NCI-H1436 (cell line): ENCODE measurements at regions not wholly inside any gene's neighbourhood (a gene's known extent, or its start where the extent isn't known, plus 50 kb on each side); places are given as distances from the start of the nearest gene placed in this dataset.
"Not testable (repeated sequence)": the region's sequence is repeated elsewhere in the genome, so short reads cannot be mapped to it uniquely, and the experiment has no call there.

Source experiments
- DNase-seq: peaks from one replicate; lab custom pipeline; 2025; lab: John Stamatoyannopoulos, UW

DNA sequence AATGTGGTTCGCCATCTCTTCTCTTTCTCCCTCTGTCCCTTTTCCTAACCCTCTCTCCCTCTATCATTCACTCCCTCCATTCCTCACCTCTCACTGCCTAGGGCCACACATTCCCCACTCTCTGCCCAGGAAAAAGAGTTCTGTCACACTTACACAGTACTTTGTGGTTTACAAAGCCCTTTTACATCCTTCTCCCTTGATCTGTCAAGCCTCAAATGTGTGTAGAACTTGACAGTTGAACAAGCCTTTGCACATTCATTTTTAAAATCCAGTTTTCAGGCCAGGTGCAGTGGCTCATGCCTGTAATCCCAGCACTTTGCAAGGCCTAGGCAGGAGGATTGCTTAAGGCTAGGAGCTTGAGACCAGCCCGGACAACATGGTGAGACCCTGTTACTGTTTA lies 156.3 kb downstream of the VSIG4 start:
- no peak for DNase-seq

DNA sequence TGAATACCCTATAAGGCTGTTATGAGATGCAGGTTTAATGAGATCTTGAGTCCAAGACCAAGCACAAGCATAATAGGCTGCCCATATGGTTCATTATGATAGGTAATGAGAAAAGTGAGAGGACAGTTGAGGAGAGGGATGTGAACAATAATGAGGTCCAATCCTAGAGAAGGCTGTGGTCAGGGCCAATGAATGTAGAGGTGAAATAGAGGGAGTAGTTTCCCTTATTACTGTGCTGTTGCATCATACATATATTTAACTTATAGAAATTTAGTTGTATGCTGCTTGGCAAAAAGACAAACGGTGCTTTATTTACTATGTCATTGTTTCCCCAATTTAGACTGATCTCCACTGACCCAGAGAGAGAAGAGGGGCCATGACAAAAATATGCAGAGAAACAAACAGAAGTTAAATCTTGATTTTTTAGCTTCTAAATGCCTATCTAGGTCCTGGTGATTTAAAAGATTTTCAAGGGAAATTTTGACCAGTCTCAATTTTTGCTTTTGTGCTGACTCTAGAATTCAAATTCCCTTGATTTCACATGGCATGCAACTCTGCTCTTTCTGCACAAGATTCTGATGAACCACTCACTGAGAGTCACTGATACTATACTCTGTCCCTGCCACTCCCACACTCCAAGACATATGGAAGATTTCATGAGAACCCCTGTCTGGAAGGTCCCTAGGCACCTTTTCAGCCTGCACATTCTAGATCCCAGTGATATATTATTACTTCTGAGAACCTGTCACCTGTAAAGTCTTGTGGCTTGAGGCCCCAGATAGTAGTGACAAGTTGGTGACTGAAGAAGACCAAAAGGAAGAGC lies 159.7 kb downstream of the VSIG4 start:
- DNase-seq, result no peak

DNA sequence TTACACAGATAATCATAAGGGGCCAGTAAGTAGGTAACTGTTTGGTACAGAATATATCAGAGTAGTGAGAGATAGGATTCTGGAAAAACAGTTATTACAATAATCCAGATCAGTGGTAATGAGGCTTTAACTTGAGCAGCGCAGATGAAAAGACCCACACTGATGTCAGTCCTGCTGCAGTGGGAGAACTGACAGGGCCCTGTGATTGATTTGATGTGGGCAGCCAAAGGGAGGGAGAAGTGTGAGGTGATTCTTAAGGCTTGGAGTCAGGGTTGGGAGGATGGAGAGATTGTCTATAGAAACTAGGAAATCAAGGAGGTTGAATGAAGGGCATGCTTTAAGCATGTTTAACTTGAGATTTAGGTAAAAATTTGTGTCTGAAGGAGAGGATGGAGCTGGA lies 161.4 kb downstream of the VSIG4 start:
- DNase-seq, result no peak

DNA sequence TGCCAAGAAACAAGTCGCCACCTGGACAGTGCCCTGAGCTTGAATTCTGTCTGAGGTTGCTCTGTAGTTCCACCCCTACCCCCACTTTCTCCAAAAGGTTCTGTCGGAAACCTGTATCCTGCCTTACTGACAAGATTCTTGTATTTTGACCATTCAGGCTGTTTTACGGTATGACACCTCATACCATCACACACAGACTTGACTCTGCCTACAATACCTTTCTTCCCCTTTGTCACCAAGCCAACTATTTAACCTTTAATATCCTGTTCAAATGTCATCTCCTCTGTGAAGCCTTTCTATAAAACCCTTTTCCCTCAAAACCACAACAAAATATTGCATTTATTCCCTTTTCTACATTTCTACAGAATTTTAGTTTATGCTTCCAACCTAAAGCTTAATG lies 161.9 kb downstream of the VSIG4 start:
- DNase-seq, result no peak

DNA sequence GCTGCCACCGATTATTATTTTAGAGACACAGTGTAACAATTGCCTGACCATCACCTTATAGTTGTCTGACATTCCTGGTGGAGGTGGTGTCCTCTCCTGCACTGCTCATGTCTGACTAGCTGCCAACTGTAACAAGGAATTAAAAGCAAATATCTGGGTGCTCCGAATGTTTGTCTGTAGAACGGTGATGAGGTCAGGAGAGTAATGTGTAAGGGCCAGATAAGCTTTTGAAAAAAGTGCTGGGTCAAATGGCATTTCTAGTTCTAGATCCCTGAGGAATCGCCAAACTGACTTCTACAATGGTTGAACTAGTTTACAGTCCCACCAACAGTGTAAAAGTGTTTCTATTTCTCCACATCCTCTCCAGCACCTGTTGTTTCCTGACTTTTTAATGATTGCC lies 164.3 kb downstream of the VSIG4 start:
- DNase-seq, result not testable (repeated sequence)

DNA sequence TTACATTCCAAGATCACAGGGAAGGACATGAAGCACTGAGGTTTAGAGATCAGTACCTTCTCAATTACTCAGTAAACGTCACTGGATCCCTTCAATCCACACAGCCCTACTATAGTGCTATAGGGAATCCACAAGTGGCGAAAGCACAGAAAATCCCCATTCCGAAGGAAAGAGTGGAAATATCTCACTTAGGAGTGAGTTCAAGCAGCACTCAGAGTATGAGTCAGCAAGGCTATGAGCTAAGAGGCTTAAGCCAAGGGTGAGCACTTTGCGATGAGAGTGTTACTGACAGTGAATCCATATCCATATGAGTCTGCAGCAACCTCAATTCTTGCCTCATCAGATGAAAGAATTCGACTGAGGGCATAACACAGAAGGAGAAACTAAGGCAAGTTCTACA lies 165.1 kb downstream of the VSIG4 start:
- no peak for DNase-seq

DNA sequence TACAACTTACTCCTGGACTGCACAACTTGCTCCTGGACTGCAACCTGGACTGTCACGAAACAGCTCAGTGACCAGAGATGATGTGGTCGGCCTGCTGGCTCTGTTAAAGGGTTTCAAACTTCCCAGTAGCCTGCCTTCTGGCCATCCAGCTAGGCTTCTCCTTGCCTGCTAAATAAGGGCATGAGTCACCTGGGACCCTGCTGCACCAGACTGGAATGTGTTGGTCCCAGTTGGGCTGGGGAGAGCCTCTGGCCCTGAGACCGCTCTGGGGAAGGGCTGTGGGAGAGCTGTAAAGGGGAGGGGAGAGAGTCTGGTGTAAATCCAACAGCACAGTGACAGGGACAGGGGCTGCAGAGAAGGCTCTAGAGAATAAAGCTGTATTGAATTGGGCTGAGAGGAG lies 165.8 kb downstream of the VSIG4 start:
- DNase-seq, result no peak

DNA sequence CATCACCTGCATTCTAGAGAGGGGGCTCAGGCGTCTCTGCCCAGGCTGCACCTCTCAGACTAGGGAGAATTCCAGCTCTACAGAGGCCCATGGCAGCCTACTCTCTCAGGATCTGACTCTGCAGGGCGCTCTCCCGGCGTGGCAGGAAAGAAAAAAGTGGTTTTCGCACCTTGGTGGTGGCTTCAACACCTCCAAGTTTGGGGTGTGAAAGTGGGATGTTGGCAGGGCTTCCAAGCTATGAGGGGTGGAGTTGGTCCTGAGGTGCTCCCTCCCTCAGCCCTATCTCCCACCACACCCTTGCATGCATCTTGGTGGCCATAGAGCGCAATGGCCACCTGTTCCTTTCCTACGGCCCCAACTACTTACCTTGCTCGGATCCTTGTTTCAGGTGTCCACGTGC lies 166.5 kb downstream of the VSIG4 start:
- no peak for DNase-seq

DNA sequence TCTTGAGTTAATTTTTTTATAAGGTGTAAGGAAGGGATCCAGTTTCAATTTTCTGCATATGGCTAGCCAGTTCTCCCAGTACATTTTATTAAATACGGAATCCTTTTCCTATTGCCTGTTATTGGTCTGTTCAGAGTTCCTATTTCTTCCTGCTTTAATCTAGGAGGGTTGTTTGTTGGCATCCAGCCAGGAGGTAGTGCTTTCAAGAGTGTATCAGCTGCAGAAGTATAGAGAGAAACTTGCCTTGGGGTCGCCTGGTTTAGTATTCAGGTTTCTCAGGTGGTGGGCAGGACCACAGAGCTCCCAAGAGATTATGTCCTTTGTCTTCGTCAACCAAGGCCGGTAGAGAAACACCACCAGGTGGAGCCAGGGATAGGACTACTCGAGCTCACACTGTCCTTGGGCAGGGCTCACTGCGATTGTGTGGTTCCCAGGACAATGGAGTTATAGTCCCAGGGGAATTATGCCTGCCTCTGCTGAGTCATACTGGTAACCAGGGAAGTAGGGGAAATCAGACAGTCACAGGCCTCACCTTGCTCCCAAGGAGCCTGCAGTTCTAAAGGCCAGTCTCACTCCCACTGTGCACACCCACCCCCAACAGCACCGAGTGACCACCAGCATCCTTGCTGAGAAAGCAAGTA lies 168.1 kb downstream of the VSIG4 start:
- peak; percentile 33 for DNase-seq

DNA sequence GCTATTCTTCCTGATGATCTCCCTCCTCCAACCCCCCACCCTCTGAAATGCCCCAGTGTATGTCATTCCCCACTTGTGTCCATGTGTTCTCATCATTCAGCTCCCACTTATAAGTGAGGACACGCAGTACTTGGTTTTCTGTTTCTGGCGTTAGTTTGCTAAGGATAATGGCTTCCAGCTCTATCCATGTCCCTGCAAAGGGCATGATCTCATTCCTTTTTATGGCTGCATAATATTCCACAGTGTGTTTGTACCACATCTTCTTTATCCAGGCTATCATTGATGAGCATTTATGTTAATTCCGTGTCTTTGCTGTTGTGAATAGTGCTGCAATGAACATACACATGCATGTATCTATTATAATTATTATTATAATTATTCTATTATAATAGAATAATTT lies 169.3 kb downstream of the VSIG4 start:
- DNase-seq, result not testable (repeated sequence)

DNA sequence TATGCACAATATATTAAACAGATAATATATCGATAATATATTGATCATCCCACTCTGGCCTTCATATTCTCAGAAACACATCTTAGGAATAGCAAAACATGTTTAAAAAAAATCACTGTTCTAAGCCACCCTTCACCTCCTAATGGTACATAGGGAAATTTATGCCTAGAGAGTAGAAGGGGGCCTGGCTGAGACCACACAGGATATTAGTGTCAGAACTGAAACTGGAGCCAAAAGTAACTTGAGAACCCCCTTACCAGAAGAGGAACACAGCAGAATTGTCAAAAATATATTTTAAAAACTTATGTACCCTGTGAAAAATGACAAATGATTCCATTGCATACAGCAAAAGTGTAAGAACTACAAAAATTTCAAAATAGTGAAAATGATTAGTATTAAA lies 173.1 kb downstream of the VSIG4 start:
- no peak for DNase-seq

DNA sequence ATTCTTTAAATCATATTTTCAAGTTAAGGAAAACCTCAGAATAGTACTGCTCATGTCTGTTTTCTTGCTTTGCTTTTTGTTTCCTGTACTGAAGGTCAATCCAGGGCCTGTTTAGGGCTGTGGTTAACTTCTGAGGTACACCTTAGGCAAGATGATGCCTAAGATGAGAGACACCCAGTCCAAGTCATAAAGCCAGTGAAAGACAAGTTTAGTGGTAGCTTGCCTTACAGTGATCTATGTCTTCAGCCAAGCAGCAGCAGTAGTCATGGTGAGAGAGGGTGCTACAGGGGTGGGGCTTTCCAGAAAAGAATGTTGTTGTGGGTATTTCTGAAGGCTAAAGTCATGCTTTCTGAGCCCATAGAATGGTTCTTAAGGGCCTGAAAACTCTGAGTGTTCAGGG lies 173.7 kb downstream of the VSIG4 start:
- no peak for DNase-seq

DNA sequence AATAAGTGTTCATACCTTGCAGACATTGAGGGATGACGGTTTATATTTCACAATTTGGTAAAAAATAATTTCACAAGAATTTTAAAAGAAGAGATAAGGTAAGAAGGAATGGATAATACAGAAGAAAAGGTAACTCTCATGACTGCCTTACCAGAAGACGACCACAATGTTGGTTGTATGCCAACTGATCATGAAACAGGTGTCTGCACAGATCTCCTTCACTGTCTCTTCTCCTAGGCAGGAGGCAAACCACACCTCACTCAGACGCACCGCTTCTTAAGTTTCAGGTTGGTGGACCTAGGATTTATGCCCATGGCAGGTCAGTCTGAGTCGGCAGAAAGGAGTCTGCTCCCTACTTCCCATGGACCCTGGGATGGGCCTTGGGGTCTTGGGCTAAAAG lies 177.2 kb downstream of the VSIG4 start:
- no peak for DNase-seq

DNA sequence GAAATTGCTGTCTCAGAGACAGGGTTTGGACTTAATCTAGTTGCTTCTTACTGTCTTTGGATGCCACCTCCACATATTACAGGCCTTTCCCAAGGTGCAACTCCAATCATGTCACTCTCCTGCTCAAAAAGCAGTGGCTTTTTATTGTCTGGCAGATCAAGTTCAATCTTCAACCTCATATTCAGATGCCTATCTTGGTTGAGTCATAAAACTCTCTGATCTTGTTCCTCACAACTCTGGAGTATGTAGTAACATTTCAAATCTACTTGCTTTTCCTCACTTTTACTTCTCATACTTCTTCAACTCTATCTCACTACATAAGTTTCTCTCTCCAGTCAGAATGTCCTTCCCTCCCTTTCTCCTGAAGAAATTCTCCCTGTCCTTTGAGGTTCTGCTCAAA lies 180.6 kb downstream of the VSIG4 start:
- DNase-seq, result no peak

DNA sequence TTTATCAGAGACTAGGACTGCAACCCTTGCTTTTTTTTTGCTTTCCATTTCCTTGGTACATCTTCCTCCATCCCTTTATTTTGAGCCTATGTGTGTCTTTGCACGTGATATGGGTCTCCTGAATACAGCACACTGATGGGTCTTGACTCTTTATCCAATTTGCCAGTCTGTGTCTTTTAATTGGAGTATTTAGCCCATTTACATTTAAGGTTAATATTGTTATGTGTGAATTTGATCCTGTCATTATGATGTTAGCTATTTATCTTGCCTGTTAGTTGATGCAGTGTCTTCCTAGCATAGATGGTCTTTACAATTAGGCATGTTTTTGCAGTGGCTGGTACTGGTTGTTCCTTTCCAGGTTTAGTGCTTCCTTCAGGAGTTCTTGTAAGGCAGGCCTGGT lies 185.4 kb downstream of the VSIG4 start:
- DNase-seq, result not testable (repeated sequence)

DNA sequence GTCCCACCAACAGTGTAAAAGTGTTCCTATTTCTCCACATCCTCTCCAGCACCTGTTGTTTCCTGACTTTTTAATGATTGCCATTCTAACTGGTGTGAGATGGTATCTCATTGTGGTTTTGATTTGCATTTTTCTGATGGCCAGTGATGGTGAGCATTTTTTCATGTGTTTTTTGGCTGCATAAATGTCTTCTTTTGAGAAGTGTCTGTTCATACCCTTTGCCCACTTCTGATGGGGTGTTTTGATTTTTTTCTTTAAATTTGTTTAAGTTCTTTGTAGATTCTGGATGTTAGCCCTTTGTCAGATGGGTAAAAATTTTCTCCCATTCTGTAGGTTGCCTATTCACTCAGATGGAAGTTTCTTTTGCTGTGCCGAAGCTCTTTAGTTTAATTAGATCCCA lies 183.9 kb downstream of the MSN start:
- not testable (repeated sequence) for DNase-seq

DNA sequence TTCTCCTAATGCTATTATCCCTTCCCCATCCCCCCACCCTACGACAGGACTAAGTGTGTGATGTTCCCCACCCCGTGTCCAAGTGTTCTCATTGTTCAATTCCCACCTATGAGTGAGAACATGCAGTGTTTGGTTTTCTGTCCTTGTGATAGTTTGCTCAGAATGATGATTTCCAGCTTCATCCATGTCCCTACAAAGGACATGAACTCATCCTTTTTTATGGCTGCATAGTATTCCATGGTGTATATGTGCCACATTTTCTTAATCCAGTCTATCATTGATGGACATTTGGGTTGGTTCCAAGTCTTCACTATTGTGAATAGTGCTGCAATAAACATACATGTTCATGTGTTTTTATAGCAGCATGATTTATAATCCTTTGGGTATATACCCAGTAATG lies 183.4 kb downstream of the MSN start:
- DNase-seq, result not testable (repeated sequence)

DNA sequence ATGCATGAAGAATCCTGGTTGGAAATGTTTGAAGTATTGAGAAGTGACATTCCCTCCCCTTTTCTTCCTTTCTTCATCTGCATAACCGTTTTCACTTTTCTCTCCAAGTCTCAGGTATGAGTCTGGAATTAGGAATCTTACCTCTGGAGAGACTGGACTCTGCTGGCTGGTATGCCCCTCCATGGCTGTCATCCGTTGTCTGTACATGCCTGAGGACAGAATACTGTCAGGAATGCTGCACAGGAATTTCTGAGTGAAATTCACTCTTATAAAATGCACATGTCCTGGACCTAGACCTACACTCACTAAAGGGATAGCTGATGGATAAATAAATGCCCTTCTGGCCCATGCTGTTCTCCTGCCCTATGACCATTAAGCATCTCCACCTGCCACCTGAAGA lies 179.5 kb downstream of the MSN start:
- DNase-seq, result no peak

DNA sequence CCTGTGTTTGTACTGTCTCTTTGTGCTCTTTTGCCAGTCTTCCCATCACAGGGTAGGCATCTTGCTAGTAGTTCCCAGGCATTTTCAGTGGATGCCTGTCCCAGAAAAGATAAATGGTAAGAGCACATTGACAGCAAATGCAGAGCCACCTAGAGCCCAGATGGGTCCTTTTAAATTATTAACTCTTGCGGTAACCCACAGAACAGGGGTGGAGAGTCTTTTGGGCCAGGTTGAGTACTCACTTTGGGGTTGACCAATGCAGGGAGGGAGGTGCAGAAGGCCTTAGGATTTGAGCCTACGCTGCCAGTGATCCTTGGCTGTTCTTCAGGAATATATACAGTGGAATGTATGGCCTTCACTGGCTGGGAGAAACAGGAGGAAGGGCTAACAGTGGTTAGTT lies 173.8 kb downstream of the MSN start:
- no peak for DNase-seq

DNA sequence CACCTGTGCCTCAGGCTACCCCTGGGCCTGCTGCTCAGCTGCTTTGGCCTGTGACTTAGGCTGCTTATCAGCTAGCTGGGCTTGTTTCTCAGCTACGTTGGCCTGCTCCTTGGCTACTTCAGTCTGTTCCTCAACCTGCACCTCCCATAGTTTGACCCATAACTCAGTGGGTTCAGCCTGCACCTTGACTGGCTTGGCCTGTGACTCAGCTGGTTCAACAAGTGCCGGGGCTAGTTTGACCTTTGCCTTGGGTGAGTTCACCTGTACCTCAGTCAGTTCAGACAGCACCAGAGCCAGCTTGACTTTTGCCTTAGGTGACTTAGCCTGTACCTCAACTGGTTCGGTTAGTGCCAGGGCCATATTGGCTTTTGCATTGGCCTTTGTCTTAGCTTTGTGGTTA lies 171.2 kb downstream of the MSN start:
- no peak for DNase-seq

DNA sequence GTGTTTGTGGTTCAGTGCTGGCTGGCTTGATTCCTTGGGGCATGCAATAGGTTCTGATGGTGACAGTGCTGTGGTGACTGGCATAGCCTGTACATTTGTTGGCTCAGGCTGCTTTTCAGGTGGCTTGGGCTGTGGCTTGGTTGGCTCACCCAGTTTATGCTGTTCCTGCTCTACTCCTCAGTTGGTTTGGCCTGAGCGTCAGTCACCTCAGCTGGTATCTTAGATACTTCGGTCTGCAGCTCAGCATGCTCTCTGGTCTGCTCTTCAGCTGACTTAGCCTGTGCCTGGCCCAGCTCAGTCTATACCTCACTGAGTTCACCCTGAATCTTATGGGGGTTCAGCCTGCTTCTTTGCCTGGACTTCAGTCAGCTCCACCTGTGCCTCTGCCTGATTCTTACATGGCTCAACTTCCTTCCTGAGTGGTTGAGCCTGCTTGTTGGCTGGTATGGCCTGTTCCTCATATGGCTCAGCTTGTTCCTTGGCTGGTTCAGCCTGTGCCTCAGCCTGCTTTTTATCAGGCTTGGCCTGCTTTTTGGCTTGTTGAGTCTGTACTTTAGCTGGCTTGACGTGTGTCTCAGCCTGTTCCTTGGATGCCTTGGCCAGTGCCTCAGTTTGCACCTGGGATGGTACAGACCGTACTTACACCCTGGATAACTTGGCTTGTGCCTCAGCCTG lies 170.6 kb downstream of the MSN start:
- DNase-seq, result no peak

DNA sequence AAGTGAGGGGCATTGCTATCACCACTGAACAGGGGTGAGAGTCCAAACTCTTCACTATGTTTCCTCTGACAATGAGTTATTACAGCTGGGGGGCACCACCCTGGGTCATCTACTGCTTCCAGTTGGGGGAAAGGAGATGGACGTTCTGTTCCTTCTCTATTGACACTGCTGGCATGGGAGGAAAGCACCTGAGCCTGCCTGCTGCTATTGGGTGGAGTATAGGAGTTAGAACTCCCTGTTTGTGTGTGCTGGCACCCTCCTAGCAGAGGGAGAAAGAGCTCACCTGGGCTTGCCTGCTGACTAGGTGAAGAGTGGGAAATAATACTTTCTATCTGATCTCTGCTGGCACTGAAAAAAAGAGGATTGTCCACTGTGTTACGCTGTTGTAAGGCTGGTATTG lies 163.8 kb downstream of the MSN start:
- no peak for DNase-seq

DNA sequence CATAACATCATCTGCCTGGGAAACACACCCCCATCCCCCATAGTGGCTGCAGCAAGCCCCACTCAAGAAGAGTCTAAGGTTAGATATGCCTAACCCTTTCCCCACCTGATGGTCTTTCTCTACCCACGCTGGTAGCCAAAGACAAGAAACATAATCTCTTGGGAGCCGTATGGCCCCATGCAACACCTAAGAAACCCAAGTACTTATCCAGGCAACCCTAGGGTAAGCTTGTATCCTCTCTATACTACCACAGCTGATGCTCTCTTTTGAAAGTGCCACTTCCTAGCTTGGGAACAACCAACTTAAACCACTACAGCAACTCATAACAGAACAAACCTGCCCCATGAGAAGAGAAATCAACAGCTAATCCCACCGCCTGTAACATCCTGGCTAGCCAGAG lies 161.1 kb downstream of the MSN start:
- DNase-seq, result no peak
